NCI-H1048 (cell line): ENCODE measurements at regions not wholly inside any gene's neighbourhood (a gene's known extent, or its start where the extent isn't known, plus 50 kb on each side); places are given as distances from the start of the nearest gene placed in this dataset.
"Not testable (repeated sequence)": the region's sequence is repeated elsewhere in the genome, so short reads cannot be mapped to it uniquely, and the experiment has no call there.

Experiments used
- DNase-seq: peaks from one replicate; lab custom pipeline; 2025; lab: John Stamatoyannopoulos, UW

GRCh38 chr20:29533566-29534177 is 1723.8 kb upstream of the DEFB115 start:
- not testable (repeated sequence) for DNase-seq

GRCh38 chr20:29566901-29567635 is 1690.4 kb upstream of the DEFB115 start:
- not testable (repeated sequence) for DNase-seq

- DNase-seq: not testable (repeated sequence)
These were observed 1689.8 kb upstream of the DEFB115 start for GRCh38 chr20:29567671-29568070.

GRCh38 chr20:29570126-29570525 is 1687.3 kb upstream of the DEFB115 start:
- DNase-seq: not testable (repeated sequence)

GRCh38 chr20:29589530-29589929 is 1667.9 kb upstream of the DEFB115 start:
- DNase-seq: not testable (repeated sequence)

GRCh38 chr20:29604163-29604562 is 1653.3 kb upstream of the DEFB115 start:
- DNase-seq: not testable (repeated sequence)

- DNase-seq: not testable (repeated sequence)
These were observed 1651.3 kb upstream of the DEFB115 start for GRCh38 chr20:29606171-29606570.

GRCh38 chr20:29629395-29629794 is 1628.1 kb upstream of the DEFB115 start:
- DNase-seq: not testable (repeated sequence)
